Kidney (tissue), 13 donors: ENCODE measurements at regions not wholly inside any gene's neighbourhood (a gene's known extent, or its start where the extent isn't known, plus 50 kb on each side); places are given as distances from the start of the nearest gene placed in this dataset.

Experiments used
- DNase-seq, 5 donors: peaks; one replicate each; pipeline ENCODE4 v3.0.0-alpha.2; 2013 to 2020
- FAIRE-seq: peaks from 2 replicates; lab custom pipeline; 2012; peaks lifted over from hg19 to GRCh38; lab: Jason Lieb, UNC
- H3K27ac ChIP-seq, 2 donors: one replicate each; pipeline ENCODE4 v1.7.0; 2013; ENCODE audit warnings: low read depth in 2 of 2, low read length in 2 of 2, inconsistent platforms in 1 of 2
- H3K27me3 ChIP-seq: one replicate; pipeline ENCODE4 v1.7.1; 2013; ENCODE audit warnings: low read length, inconsistent platforms; ENCODE audit not compliant: control insufficient read depth, insufficient read depth
- H3K36me3 ChIP-seq, 3 donors: one replicate each; pipeline versions ENCODE4 v1.7.0 to v1.7.1; 2013; ENCODE audit warnings: low read length in 3 of 3, control low read depth in 1 of 3, inconsistent platforms in 1 of 3; ENCODE audit not compliant: insufficient read depth in 3 of 3, control insufficient read depth in 2 of 3
- H3K4me1 ChIP-seq, 3 donors: one replicate each; pipeline versions ENCODE4 v1.7.0 to v1.7.1; 2013; ENCODE audit warnings: low read length in 3 of 3, inconsistent platforms in 1 of 3, low read depth in 1 of 3; ENCODE audit not compliant: control insufficient read depth in 2 of 3, insufficient read depth in 2 of 3
- H3K4me3 ChIP-seq, 3 donors: one replicate each; pipeline versions ENCODE4 v1.7.0 to v1.8.1; 2013; ENCODE audit warnings: low read length in 3 of 3, control low read depth in 1 of 3, inconsistent platforms in 1 of 3
- H3K9ac ChIP-seq, 3 donors: one replicate each; pipeline versions ENCODE4 v1.7.0 to v1.7.1; 2013; ENCODE audit warnings: low read length in 3 of 3, control low read depth in 1 of 3, inconsistent platforms in 1 of 3
- H3K9me3 ChIP-seq, 3 donors: one replicate each; pipeline versions ENCODE4 v1.7.0 to v1.7.1; 2013; ENCODE audit warnings: low read length in 3 of 3, control low read depth in 1 of 3, inconsistent platforms in 1 of 3; ENCODE audit not compliant: control insufficient read depth in 2 of 3, insufficient read depth in 1 of 3
- CTCF ChIP-seq: IDR thresholded peaks from 3 replicates; pipeline ENCODE4 v1.5.1; 2012; ENCODE audit warnings: mild to moderate bottlenecking, moderate library complexity, borderline replicate concordance; ENCODE audit not compliant: insufficient read depth; ENCODE audit errors: extremely low read depth
- intact Hi-C: fragments of 100-400 bp; cut with DNase I; formaldehyde crosslinking; loops from one replicate; pipeline ENCODE4 v1.11.1; 2022
- donor health status: control.
- donor health status: control.
- donor health status: control.
- donor health status: control.
- donor health status: control.
- donor health status: DM: yes; HTN: yes; CAD: no.
- donor health status: Normal renal cell carcinoma (clear cell type).

- no peak for FAIRE-seq
- no peaks in the 10 kb centered on the region for H3K4me1 ChIP-seq
- H3K27ac ChIP-seq: no peak overlapping the region
- H3K9me3 ChIP-seq: no peaks in the 10 kb centered on the region
- TF ChIP-seq CTCF: no peak
- no peak overlapping the region for H3K4me3 ChIP-seq
- H3K36me3 ChIP-seq: no peaks in the 10 kb centered on the region
- intact Hi-C loops: no loop called here
- no peak for DNase-seq
- H3K9ac ChIP-seq: no peak overlapping the region
- H3K27me3 ChIP-seq: no peaks in the 10 kb centered on the region
Observed at GRCh38 chr11:60592601-60593000, 77.4 kb downstream of the MS4A13 start.

GRCh38 chr11:60594998-60595642 is 79.9 kb downstream of the MS4A13 start:
- Histone ChIP-seq H3K4me1 (no peaks in the 10 kb centered on the region), H3K36me3 (no peaks in the 10 kb centered on the region), H3K9me3 (no peaks in the 10 kb centered on the region), H3K4me3 (no peak overlapping the region), H3K9ac (no peak overlapping the region), H3K27me3 (no peaks in the 10 kb centered on the region), H3K27ac (no peak overlapping the region)
- FAIRE-seq (no peak), DNase-seq (peak in 1 of 5 donors; percentile 35)
- TF ChIP-seq CTCF: no peak
- intact Hi-C loops: no loop called here

DNA sequence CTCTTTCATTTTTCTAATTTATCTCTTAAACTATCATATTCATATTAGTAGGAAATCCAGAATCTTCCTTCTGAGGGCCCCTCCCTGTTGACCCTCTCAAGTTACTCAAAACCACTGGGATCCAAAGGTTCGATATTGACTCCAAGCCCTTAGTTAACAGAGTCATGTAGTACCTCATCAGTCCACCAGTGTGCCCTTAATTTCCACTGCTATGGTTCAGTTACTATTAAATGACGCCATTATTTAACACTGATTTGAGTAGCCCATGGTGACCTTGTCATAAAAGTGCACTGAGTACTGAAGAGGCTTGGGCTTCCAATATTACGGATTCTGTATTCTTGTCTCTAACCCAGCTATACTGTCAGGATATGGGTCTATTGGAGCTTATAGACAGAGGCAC is 91.9 kb upstream of the MS4A8 start:
- no peak overlapping the region for H3K9ac ChIP-seq
- intact Hi-C loops: no loop called here
- no peaks in the 10 kb centered on the region for H3K36me3 ChIP-seq
- no peak for FAIRE-seq
- H3K9me3 ChIP-seq: no peaks in the 10 kb centered on the region
- no peaks in the 10 kb centered on the region for H3K27me3 ChIP-seq
- no peak overlapping the region for H3K4me3 ChIP-seq
- no peak for TF ChIP-seq CTCF
- DNase-seq: no peak
- H3K4me1 ChIP-seq: no peaks in the 10 kb centered on the region
- no peak overlapping the region for H3K27ac ChIP-seq

- TF ChIP-seq CTCF: no peak
- no peaks in the 10 kb centered on the region for H3K36me3 ChIP-seq
- H3K27me3 ChIP-seq: no peaks in the 10 kb centered on the region
- FAIRE-seq (no peak), DNase-seq (no peak)
- no peak overlapping the region for H3K4me3 ChIP-seq
- H3K4me1 ChIP-seq: no peaks in the 10 kb centered on the region
- H3K9me3 ChIP-seq: no peaks in the 10 kb centered on the region
- H3K27ac ChIP-seq: no peak overlapping the region
- H3K9ac ChIP-seq: no peak overlapping the region
- intact Hi-C loops: no loop called here
Observed at GRCh38 chr11:60609632-60610031, 89.8 kb upstream of the MS4A8 start.
